DND-41 (cell line): ENCODE measurements at regions not wholly inside any gene's neighbourhood (a gene's known extent, or its start where the extent isn't known, plus 50 kb on each side); places are given as distances from the start of the nearest gene placed in this dataset.

Experiments
- ATAC-seq: fragments of 200-7000 bp; cut with Tn5 transposase; 3 replicates; pipeline ENCODE4 v1.9.1; 2021; ENCODE audit warnings: low read depth; ENCODE audit not compliant: insufficient read depth
- DNase-seq: peaks from one replicate; pipeline ENCODE4 v3.0.0-alpha.2; 2020
- H2AFZ ChIP-seq: 2 replicates; pipeline ENCODE4 v1.6.0; 2012; ENCODE audit warnings: low read depth, low read length
- H3K27ac ChIP-seq: 2 replicates; pipeline ENCODE4 v1.5.1; 2012; ENCODE audit warnings: low read length, inconsistent platforms
- H3K27me3 ChIP-seq: fragments of 200-600 bp; sonication (generic); 2 replicates; pipeline ENCODE4 v1.6.0; 2012; ENCODE audit warnings: low read length, mild to moderate bottlenecking, inconsistent platforms; ENCODE audit not compliant: insufficient read depth, poor library complexity
- H3K36me3 ChIP-seq: 2 replicates; pipeline ENCODE4 v1.5.1; 2012; ENCODE audit warnings: low read length, inconsistent platforms; ENCODE audit not compliant: insufficient read depth
- H3K4me1 ChIP-seq: 2 replicates; pipeline ENCODE4 v1.5.1; 2012; ENCODE audit warnings: mild to moderate bottlenecking, low read length; ENCODE audit not compliant: insufficient read depth
- H3K4me2 ChIP-seq: 2 replicates; pipeline ENCODE4 v1.6.0; 2012; ENCODE audit warnings: mild to moderate bottlenecking, moderate library complexity, low read length, inconsistent platforms; ENCODE audit not compliant: insufficient read depth
- H3K4me3 ChIP-seq, 2 experiments: fragments of 200-600 bp in 1 of 2; shearing (Covaris generic) in 1 of 2; 2 replicates each; pipeline ENCODE4 v1.5.1; 2012 to 2016; ENCODE audit warnings: inconsistent platforms in 2 of 2, low read length in 2 of 2, mild to moderate bottlenecking in 2 of 2, low read depth in 1 of 2, moderate library complexity in 1 of 2
- H3K79me2 ChIP-seq: 2 replicates; pipeline ENCODE4 v1.6.0; 2012; ENCODE audit warnings: low read length, inconsistent platforms; ENCODE audit not compliant: insufficient read depth
- H3K9ac ChIP-seq: 2 replicates; pipeline ENCODE4 v1.6.0; 2012; ENCODE audit warnings: low read depth, mild to moderate bottlenecking, inconsistent platforms, low read length, moderate library complexity
- H3K9me3 ChIP-seq: 2 replicates; pipeline ENCODE4 v1.5.1; 2012; ENCODE audit warnings: low read length, moderate library complexity, mild to moderate bottlenecking, inconsistent platforms; ENCODE audit not compliant: insufficient read depth, severe bottlenecking
- H4K20me1 ChIP-seq: 2 replicates; pipeline ENCODE4 v1.6.0; 2012; ENCODE audit warnings: low read length; ENCODE audit not compliant: insufficient read depth
- EZH2 ChIP-seq: IDR thresholded peaks from 3 replicates; pipeline ENCODE4 v1.6.1; 2012; ENCODE audit warnings: borderline replicate concordance, low read depth, mild to moderate bottlenecking, moderate library complexity, low read length, inconsistent platforms; ENCODE audit not compliant: severe bottlenecking
- TF ChIP-seq, protein P1 (sequence below): IDR thresholded peaks from 2 replicates; pipeline ENCODE4 v1.5.1; 2012; ENCODE audit warnings: borderline replicate concordance, low read length, moderate library complexity, mild to moderate bottlenecking; ENCODE audit not compliant: poor library complexity, severe bottlenecking; ENCODE audit errors: extremely low read depth

DNA sequence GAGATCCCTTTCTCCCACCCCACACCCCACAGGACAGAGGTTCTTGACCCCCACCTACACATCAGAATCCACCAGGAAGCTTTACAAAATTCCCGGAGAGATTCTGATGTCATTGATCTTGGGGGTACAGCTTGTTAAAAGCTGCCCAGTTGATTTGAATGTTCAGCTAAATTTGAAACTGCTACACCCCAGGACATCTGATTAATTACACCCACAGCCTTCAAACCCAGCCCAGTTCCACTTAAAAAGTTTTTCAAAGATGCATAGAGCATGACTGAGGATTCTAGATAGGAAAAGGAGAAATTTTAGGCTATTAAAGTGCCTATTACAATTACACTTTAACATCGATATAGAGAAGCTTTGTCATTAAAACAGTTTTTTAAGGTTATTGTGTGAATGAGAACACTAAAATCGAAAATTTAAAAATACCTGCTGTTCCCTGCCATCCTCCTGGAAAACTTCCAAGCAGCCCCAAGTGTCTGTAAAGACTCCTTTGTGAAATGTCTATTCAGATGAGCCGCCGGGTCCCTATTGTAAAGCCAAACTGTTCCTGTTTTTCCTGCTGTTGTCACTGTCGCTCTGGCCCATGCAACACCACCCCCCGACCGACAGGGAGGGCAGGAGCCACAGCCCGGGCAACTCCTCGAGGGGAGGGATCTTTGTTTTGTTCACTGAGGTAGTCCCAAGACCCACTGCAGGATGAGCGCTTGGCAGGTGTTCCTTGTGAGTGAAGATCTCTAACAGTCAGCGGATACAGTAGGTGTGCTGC, 132.5 kb upstream of the PHACTR3 start:
- Histone ChIP-seq H3K4me1 (no peaks in the 10 kb centered on the region), H3K9ac (no peak overlapping the region), H3K27me3 (peaks cover 29% of the 10 kb centered on the region), H3K4me2 (no peak overlapping the region), H2AFZ (no peak overlapping the region), H3K27ac (no peak overlapping the region), H4K20me1 (no peaks in the 10 kb centered on the region), H3K79me2 (no peaks in the 10 kb centered on the region), H3K9me3 (no peaks in the 10 kb centered on the region), H3K4me3 (no peak overlapping the region), H3K36me3 (no peaks in the 10 kb centered on the region)
- DNase-seq (no peak), ATAC-seq (no peak)
- TF ChIP-seq, protein P1, sequence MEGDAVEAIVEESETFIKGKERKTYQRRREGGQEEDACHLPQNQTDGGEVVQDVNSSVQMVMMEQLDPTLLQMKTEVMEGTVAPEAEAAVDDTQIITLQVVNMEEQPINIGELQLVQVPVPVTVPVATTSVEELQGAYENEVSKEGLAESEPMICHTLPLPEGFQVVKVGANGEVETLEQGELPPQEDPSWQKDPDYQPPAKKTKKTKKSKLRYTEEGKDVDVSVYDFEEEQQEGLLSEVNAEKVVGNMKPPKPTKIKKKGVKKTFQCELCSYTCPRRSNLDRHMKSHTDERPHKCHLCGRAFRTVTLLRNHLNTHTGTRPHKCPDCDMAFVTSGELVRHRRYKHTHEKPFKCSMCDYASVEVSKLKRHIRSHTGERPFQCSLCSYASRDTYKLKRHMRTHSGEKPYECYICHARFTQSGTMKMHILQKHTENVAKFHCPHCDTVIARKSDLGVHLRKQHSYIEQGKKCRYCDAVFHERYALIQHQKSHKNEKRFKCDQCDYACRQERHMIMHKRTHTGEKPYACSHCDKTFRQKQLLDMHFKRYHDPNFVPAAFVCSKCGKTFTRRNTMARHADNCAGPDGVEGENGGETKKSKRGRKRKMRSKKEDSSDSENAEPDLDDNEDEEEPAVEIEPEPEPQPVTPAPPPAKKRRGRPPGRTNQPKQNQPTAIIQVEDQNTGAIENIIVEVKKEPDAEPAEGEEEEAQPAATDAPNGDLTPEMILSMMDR, result no peak
- no peak for TF ChIP-seq EZH2

DNA sequence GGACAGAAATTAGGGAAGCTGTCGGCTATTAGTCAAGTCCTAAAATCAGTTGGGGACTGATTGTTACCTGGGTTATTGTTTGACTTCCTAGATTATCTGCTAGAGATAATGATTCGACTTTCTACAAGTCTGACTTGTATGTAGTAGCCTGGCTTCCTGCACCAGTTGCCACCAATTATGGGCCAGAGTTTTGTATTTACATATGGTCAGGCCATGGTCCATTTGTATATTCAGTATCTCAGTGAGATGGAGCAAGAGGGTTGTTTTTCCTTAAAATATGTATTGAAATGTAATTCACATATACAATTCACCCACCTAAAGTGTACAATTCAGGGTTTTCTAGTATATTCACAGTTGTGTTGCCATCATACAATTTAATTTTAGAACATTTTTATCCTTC, 130.6 kb upstream of the PHACTR3 start:
- H3K27ac ChIP-seq, result no peak overlapping the region
- no peak for ATAC-seq
- TF ChIP-seq EZH2, result no peak
- TF ChIP-seq, protein P1, result no peak
- no peak overlapping the region for H3K4me3 ChIP-seq
- no peak for DNase-seq
- H3K36me3 ChIP-seq, result no peaks in the 10 kb centered on the region
- no peak overlapping the region for H3K4me2 ChIP-seq
- H3K9ac ChIP-seq, result no peak overlapping the region
- peaks cover 29% of the 10 kb centered on the region for H3K27me3 ChIP-seq
- no peak overlapping the region for H2AFZ ChIP-seq
- no peaks in the 10 kb centered on the region for H3K4me1 ChIP-seq
- no peaks in the 10 kb centered on the region for H3K79me2 ChIP-seq
- no peaks in the 10 kb centered on the region for H4K20me1 ChIP-seq
- no peaks in the 10 kb centered on the region for H3K9me3 ChIP-seq

DNA sequence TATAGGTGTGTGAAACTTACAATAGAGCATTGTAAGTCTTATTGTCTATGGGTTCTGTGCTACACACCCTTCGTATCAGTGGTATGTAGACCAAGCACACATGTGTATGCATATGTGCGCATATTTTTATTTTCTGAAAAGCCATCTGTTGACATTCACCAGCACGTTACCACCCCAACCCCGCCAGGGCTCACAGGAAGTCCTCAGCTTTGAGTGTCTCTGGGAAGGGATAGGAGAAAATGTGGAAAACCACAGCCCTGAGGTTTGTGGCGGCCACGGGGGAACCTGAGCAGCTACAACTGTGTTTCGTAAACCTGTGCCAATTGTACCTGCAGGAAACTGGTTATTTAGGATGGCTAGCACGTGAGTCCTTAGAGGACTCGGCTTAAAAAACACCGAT, 123.3 kb upstream of the PHACTR3 start:
- peaks cover 25% of the 10 kb centered on the region for H3K27me3 ChIP-seq
- TF ChIP-seq, protein P1, result no peak
- peak; percentile 38 for TF ChIP-seq EZH2

More for the DNA sequence above, 123.3 kb upstream of the PHACTR3 start:
- DNase-seq, result no peak
- Histone ChIP-seq H2AFZ (no peak overlapping the region), H3K36me3 (no peaks in the 10 kb centered on the region), H3K9me3 (no peaks in the 10 kb centered on the region), H3K27ac (no peak overlapping the region), H3K4me3 (no peak overlapping the region), H3K9ac (no peak overlapping the region), H4K20me1 (no peaks in the 10 kb centered on the region), H3K79me2 (no peaks in the 10 kb centered on the region), H3K4me1 (no peaks in the 10 kb centered on the region), H3K4me2 (no peak overlapping the region)
- ATAC-seq, result no peak
